ENCODE measurements at regions not wholly inside any gene's neighbourhood (a gene's known extent, or its start where the extent isn't known, plus 50 kb on each side); places are given as distances from the start of the nearest gene placed in this dataset.

GRCh38 chr3:46098319-46098761 is 71.1 kb upstream of the XCR1 start:
- peaks cover 69% of the 10 kb centered on the region for H3K27me3 ChIP-seq (ENCODE audit: insufficient read depth, low read depth, severe bottlenecking)
- no peak overlapping the region for H3K4me3 ChIP-seq (ENCODE audit: low read depth, low read length)
- H3K9me3 ChIP-seq (ENCODE audit: severe bottlenecking), result no peaks in the 10 kb centered on the region
- no peaks in the 10 kb centered on the region for H3K36me3 ChIP-seq
- DNase-seq, result no peak
- no peak for TF ChIP-seq CTCF (IDR thresholded peaks at IDR 0.05; ENCODE audit: low read depth, low read length)
- no peak overlapping the region for H3K27ac ChIP-seq

- peaks cover 75% of the 10 kb centered on the region for H3K27me3 ChIP-seq (ENCODE audit: insufficient read depth, low read depth, severe bottlenecking)
- H3K27ac ChIP-seq, result no peak overlapping the region
- H3K4me3 ChIP-seq (ENCODE audit: low read depth, low read length), result no peak overlapping the region
- no peak for TF ChIP-seq CTCF (IDR thresholded peaks at IDR 0.05; ENCODE audit: low read depth, low read length)
- H3K9me3 ChIP-seq (ENCODE audit: severe bottlenecking), result no peaks in the 10 kb centered on the region
- DNase-seq, result no peak
- no peaks in the 10 kb centered on the region for H3K36me3 ChIP-seq
These were observed 70.5 kb upstream of the XCR1 start for GRCh38 chr3:46097691-46098241.

GRCh38 chr3:46096781-46097180 is 69.5 kb upstream of the XCR1 start:
- no peaks in the 10 kb centered on the region for H3K9me3 ChIP-seq (ENCODE audit: severe bottlenecking)

GRCh38 chr3:46096336-46096735 is 69.1 kb upstream of the XCR1 start:
- Histone ChIP-seq H3K4me3 (ENCODE audit: low read depth, low read length) (no peak overlapping the region), H3K27ac (no peak overlapping the region), H3K9me3 (ENCODE audit: severe bottlenecking) (no peaks in the 10 kb centered on the region), H3K27me3 (ENCODE audit: insufficient read depth, low read depth, severe bottlenecking) (peaks cover 82% of the 10 kb centered on the region), H3K36me3 (no peaks in the 10 kb centered on the region)
- DNase-seq, result no peak
- TF ChIP-seq CTCF (IDR thresholded peaks at IDR 0.05; ENCODE audit: low read depth, low read length), result no peak

More at GRCh38 chr3:46096781-46097180, 69.5 kb upstream of the XCR1 start:
- no peak for TF ChIP-seq CTCF (IDR thresholded peaks at IDR 0.05; ENCODE audit: low read depth, low read length)
- no peak overlapping the region for H3K27ac ChIP-seq
- peaks cover 82% of the 10 kb centered on the region for H3K27me3 ChIP-seq (ENCODE audit: insufficient read depth, low read depth, severe bottlenecking)
- no peak overlapping the region for H3K4me3 ChIP-seq (ENCODE audit: low read depth, low read length)
- no peak for DNase-seq
- H3K36me3 ChIP-seq, result no peaks in the 10 kb centered on the region

GRCh38 chr3:46095307-46095706 is 68.0 kb upstream of the XCR1 start:
- H3K27ac ChIP-seq, result no peak overlapping the region
- DNase-seq, result no peak
- H3K9me3 ChIP-seq (ENCODE audit: severe bottlenecking), result no peaks in the 10 kb centered on the region
- H3K27me3 ChIP-seq (ENCODE audit: insufficient read depth, low read depth, severe bottlenecking), result peaks cover 84% of the 10 kb centered on the region
- TF ChIP-seq CTCF (IDR thresholded peaks at IDR 0.05; ENCODE audit: low read depth, low read length), result no peak
- no peak overlapping the region for H3K4me3 ChIP-seq (ENCODE audit: low read depth, low read length)
- no peaks in the 10 kb centered on the region for H3K36me3 ChIP-seq

- Histone ChIP-seq H3K27ac (no peak overlapping the region), H3K9me3 (ENCODE audit: severe bottlenecking) (no peaks in the 10 kb centered on the region), H3K36me3 (no peaks in the 10 kb centered on the region), H3K27me3 (ENCODE audit: insufficient read depth, low read depth, severe bottlenecking) (peaks cover 85% of the 10 kb centered on the region), H3K4me3 (ENCODE audit: low read depth, low read length) (no peak overlapping the region)
- TF ChIP-seq CTCF (IDR thresholded peaks at IDR 0.05; ENCODE audit: low read depth, low read length), result no peak
- DNase-seq, result no peak
These were observed 67.2 kb upstream of the XCR1 start for GRCh38 chr3:46094506-46094905.

Data from WERI-Rb-1 (cell line).